ENCODE measurements at regions not wholly inside any gene's neighbourhood (a gene's known extent, or its start where the extent isn't known, plus 50 kb on each side); places are given as distances from the start of the nearest gene placed in this dataset.
"Not testable (repeated sequence)": the region's sequence is repeated elsewhere in the genome, so short reads cannot be mapped to it uniquely, and the experiment has no call there.

- TF ChIP-seq, protein P1, sequence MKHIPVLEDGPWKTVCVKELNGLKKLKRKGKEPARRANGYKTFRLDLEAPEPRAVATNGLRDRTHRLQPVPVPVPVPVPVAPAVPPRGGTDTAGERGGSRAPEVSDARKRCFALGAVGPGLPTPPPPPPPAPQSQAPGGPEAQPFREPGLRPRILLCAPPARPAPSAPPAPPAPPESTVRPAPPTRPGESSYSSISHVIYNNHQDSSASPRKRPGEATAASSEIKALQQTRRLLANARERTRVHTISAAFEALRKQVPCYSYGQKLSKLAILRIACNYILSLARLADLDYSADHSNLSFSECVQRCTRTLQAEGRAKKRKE (CRISPR knock-in tag; IDR thresholded peaks at IDR 0.05; ENCODE audit: low read depth): not testable (repeated sequence)
- not testable (repeated sequence) for TF ChIP-seq KDM5A (IDR thresholded peaks at IDR 0.05); POLR2A (IDR thresholded peaks at IDR 0.05; ENCODE audit: low read length); RAD21 (conservative IDR thresholded peaks at IDR 0.05 in 1 of 2, IDR thresholded peaks at IDR 0.05 in 1 of 2); RCOR1 (IDR thresholded peaks at IDR 0.05; ENCODE audit: low read depth, low read length); EP300 (IDR thresholded peaks at IDR 0.05); CHD2 (IDR thresholded peaks at IDR 0.05; ENCODE audit: low read length, partially characterized antibody); SREBF2 (IDR thresholded peaks at IDR 0.05); PBX3 (IDR thresholded peaks at IDR 0.05); KDM1A (IDR thresholded peaks at IDR 0.05; ENCODE audit: low read depth); ZC3H11A (IDR thresholded peaks at IDR 0.05)
- TF ChIP-seq, protein P2, sequence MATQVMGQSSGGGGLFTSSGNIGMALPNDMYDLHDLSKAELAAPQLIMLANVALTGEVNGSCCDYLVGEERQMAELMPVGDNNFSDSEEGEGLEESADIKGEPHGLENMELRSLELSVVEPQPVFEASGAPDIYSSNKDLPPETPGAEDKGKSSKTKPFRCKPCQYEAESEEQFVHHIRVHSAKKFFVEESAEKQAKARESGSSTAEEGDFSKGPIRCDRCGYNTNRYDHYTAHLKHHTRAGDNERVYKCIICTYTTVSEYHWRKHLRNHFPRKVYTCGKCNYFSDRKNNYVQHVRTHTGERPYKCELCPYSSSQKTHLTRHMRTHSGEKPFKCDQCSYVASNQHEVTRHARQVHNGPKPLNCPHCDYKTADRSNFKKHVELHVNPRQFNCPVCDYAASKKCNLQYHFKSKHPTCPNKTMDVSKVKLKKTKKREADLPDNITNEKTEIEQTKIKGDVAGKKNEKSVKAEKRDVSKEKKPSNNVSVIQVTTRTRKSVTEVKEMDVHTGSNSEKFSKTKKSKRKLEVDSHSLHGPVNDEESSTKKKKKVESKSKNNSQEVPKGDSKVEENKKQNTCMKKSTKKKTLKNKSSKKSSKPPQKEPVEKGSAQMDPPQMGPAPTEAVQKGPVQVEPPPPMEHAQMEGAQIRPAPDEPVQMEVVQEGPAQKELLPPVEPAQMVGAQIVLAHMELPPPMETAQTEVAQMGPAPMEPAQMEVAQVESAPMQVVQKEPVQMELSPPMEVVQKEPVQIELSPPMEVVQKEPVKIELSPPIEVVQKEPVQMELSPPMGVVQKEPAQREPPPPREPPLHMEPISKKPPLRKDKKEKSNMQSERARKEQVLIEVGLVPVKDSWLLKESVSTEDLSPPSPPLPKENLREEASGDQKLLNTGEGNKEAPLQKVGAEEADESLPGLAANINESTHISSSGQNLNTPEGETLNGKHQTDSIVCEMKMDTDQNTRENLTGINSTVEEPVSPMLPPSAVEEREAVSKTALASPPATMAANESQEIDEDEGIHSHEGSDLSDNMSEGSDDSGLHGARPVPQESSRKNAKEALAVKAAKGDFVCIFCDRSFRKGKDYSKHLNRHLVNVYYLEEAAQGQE (IDR thresholded peaks at IDR 0.05): not testable (repeated sequence)
- TF ChIP-seq, protein P3, sequence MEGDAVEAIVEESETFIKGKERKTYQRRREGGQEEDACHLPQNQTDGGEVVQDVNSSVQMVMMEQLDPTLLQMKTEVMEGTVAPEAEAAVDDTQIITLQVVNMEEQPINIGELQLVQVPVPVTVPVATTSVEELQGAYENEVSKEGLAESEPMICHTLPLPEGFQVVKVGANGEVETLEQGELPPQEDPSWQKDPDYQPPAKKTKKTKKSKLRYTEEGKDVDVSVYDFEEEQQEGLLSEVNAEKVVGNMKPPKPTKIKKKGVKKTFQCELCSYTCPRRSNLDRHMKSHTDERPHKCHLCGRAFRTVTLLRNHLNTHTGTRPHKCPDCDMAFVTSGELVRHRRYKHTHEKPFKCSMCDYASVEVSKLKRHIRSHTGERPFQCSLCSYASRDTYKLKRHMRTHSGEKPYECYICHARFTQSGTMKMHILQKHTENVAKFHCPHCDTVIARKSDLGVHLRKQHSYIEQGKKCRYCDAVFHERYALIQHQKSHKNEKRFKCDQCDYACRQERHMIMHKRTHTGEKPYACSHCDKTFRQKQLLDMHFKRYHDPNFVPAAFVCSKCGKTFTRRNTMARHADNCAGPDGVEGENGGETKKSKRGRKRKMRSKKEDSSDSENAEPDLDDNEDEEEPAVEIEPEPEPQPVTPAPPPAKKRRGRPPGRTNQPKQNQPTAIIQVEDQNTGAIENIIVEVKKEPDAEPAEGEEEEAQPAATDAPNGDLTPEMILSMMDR (IDR thresholded peaks at IDR 0.05): not testable (repeated sequence)
- TF ChIP-seq, protein P4, sequence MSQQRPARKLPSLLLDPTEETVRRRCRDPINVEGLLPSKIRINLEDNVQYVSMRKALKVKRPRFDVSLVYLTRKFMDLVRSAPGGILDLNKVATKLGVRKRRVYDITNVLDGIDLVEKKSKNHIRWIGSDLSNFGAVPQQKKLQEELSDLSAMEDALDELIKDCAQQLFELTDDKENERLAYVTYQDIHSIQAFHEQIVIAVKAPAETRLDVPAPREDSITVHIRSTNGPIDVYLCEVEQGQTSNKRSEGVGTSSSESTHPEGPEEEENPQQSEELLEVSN (IDR thresholded peaks at IDR 0.05; ENCODE audit: borderline replicate concordance, low read depth): not testable (repeated sequence)
Measured at GRCh38 chr3:81329835-81330234, 431.6 kb downstream of the GBE1 start.

Data from A549 (cell line).